Astrocyte of the spinal cord (primary cell): ENCODE measurements at regions not wholly inside any gene's neighbourhood (a gene's known extent, or its start where the extent isn't known, plus 50 kb on each side); places are given as distances from the start of the nearest gene placed in this dataset.

Experiments used
- DNase-seq: peaks from one replicate; pipeline ENCODE4 v3.0.0; 2011; ENCODE audit warnings: low read depth, low spot score
- H3K4me3 ChIP-seq: 2 replicates; pipeline ENCODE4 v1.5.1; 2011; ENCODE audit warnings: low read depth, mild to moderate bottlenecking, low read length, moderate library complexity
- in situ Hi-C: cut with HindIII; loops from 2 replicates; pipeline ENCODE4 v1.10.0; 2017; ENCODE audit warnings: low sequenced_read_pairs
- TF ChIP-seq, protein P1 (sequence below): IDR thresholded peaks from 2 replicates; pipeline ENCODE4 v1.5.1; 2012; ENCODE audit warnings: low read depth, mild to moderate bottlenecking, low read length, inconsistent platforms

GRCh38 chr5:147986134-147986757, 77.5 kb upstream of the SPINK5 start:
- no peak overlapping the region for H3K4me3 ChIP-seq
- no peak for DNase-seq
- in situ Hi-C loops: no loop called here
- TF ChIP-seq, protein P1, sequence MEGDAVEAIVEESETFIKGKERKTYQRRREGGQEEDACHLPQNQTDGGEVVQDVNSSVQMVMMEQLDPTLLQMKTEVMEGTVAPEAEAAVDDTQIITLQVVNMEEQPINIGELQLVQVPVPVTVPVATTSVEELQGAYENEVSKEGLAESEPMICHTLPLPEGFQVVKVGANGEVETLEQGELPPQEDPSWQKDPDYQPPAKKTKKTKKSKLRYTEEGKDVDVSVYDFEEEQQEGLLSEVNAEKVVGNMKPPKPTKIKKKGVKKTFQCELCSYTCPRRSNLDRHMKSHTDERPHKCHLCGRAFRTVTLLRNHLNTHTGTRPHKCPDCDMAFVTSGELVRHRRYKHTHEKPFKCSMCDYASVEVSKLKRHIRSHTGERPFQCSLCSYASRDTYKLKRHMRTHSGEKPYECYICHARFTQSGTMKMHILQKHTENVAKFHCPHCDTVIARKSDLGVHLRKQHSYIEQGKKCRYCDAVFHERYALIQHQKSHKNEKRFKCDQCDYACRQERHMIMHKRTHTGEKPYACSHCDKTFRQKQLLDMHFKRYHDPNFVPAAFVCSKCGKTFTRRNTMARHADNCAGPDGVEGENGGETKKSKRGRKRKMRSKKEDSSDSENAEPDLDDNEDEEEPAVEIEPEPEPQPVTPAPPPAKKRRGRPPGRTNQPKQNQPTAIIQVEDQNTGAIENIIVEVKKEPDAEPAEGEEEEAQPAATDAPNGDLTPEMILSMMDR: no peak

DNA sequence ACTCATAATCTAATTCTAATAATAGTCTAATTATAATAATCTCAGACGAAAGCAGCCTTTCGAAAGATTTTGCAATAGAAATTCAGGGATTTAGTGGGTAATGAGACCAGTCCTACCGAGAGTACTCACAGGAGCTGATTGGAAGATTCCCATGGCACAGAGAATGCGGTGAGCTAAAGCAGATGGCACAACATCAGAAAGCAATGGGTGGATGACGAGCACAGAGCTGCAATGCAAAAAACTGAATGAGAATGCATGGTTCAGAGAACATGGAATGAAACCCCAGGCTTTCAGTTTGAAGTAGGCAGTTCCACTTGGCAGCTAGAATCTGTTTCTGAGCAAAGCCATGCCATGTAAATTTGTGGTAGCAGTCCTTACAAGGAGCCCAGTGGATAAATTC, 78.2 kb upstream of the SPINK5 start:
- no peak for DNase-seq
- in situ Hi-C loops: no loop called here
- no peak overlapping the region for H3K4me3 ChIP-seq
- TF ChIP-seq, protein P1: no peak

GRCh38 chr5:147983742-147984141, 77.4 kb upstream of the C5orf46 start:
- TF ChIP-seq, protein P1: no peak
- in situ Hi-C loops: no loop called here
- H3K4me3 ChIP-seq: no peak overlapping the region
- no peak for DNase-seq

DNA sequence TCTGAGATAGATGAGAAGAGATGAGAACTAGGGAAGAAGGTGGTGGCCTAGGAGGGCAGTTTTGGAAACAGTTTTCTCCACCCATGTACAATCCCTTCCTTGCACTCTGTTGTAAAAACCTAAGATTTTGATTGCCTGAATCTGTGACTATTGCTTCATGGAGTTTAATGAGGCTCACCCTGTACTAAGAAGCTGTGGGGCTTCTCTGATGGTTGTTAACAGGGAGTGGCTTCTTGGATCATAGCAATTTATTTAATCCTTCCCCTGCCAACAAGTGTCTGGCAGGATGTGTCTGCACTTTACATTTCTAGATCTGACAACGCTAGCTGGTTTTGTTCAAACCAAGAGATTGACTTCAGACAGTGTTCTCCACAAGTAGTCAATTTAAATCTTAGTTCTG, 74.7 kb upstream of the C5orf46 start:
- TF ChIP-seq, protein P1: no peak
- no peak overlapping the region for H3K4me3 ChIP-seq
- in situ Hi-C loops: no loop called here
- no peak for DNase-seq

GRCh38 chr5:147979761-147980160, 73.4 kb upstream of the C5orf46 start:
- in situ Hi-C loops: no loop called here
- no peak for DNase-seq
- H3K4me3 ChIP-seq: no peak overlapping the region
- TF ChIP-seq, protein P1: no peak

GRCh38 chr5:147972076-147972840, 65.9 kb upstream of the C5orf46 start:
- in situ Hi-C loops: no loop called here
- TF ChIP-seq, protein P1: no peak
- H3K4me3 ChIP-seq: no peak overlapping the region

More at GRCh38 chr5:147972076-147972840, 65.9 kb upstream of the C5orf46 start:
- no peak for DNase-seq
